ENCODE measurements at regions not wholly inside any gene's neighbourhood (a gene's known extent, or its start where the extent isn't known, plus 50 kb on each side); places are given as distances from the start of the nearest gene placed in this dataset.

GRCh38 chr13:44276061-44276460 is 97.6 kb upstream of the SERP2 start:
- Histone ChIP-seq H3K36me3 (no peaks in the 10 kb centered on the region), H3K4me1 (peaks cover 0 to 12% (median 6%) of the 10 kb centered on the region in 4 donors), H3K27me3 (no peaks in the 10 kb centered on the region), H3K27ac (peak overlapping the region in 1 of 4 donors; percentile 7), H3K4me3 (no peak overlapping the region), H3K9me3 (no peaks in the 10 kb centered on the region)
- no peak for TF ChIP-seq CTCF (IDR thresholded peaks at IDR 0.05)
- TF ChIP-seq POLR2A (IDR thresholded peaks at IDR 0.05) = no peak
- DNase-seq = peak in 1 of 3 donors; percentile 32

- TF ChIP-seq CTCF (IDR thresholded peaks at IDR 0.05) (no peak), POLR2A (IDR thresholded peaks at IDR 0.05) (no peak)
- Histone ChIP-seq H3K27me3 (no peaks in the 10 kb centered on the region), H3K9me3 (no peaks in the 10 kb centered on the region), H3K27ac (no peak overlapping the region), H3K36me3 (no peaks in the 10 kb centered on the region), H3K4me3 (no peak overlapping the region), H3K4me1 (peaks cover 0 to 12% (median 6%) of the 10 kb centered on the region in 4 donors)
- no peak for DNase-seq
These were observed 96.2 kb upstream of the SERP2 start for GRCh38 chr13:44277459-44277858.

- Histone ChIP-seq H3K27ac (peak overlapping the region in 1 of 4 donors; percentile 13), H3K4me3 (no peak overlapping the region), H3K27me3 (no peaks in the 10 kb centered on the region), H3K36me3 (no peaks in the 10 kb centered on the region), H3K9me3 (no peaks in the 10 kb centered on the region), H3K4me1 (peaks cover 0 to 12% (median 6%) of the 10 kb centered on the region in 4 donors)
- no peak for TF ChIP-seq POLR2A (IDR thresholded peaks at IDR 0.05)
- no peak for TF ChIP-seq CTCF (IDR thresholded peaks at IDR 0.05)
- no peak for DNase-seq
These were observed 95.5 kb upstream of the SERP2 start for GRCh38 chr13:44278166-44278565.

- TF ChIP-seq CTCF (IDR thresholded peaks at IDR 0.05) = no peak
- TF ChIP-seq POLR2A (IDR thresholded peaks at IDR 0.05) = no peak
- Histone ChIP-seq H3K4me1 (no peaks in the 10 kb centered on the region), H3K4me3 (no peak overlapping the region), H3K27me3 (no peaks in the 10 kb centered on the region), H3K27ac (no peak overlapping the region), H3K9me3 (no peaks in the 10 kb centered on the region), H3K36me3 (no peaks in the 10 kb centered on the region)
- no peak for DNase-seq
These were observed 93.2 kb upstream of the SERP2 start for GRCh38 chr13:44280456-44280855.

GRCh38 chr13:44281252-44282000 is 92.2 kb upstream of the SERP2 start:
- H3K4me1 ChIP-seq = no peaks in the 10 kb centered on the region
- H3K4me3 ChIP-seq = no peak overlapping the region
- no peaks in the 10 kb centered on the region for H3K27me3 ChIP-seq
- no peak for DNase-seq
- H3K27ac ChIP-seq = no peak overlapping the region
- TF ChIP-seq POLR2A (IDR thresholded peaks at IDR 0.05) = no peak
- TF ChIP-seq CTCF (IDR thresholded peaks at IDR 0.05) = no peak
- no peaks in the 10 kb centered on the region for H3K9me3 ChIP-seq
- H3K36me3 ChIP-seq = no peaks in the 10 kb centered on the region
